T-helper 2 cell treated with Interferon-gamma antibody and Interleukin-4, amounts not matched to agents 5 μg/mL and 100 μg/mL, for 36 hours (primary cell): ENCODE measurements at regions not wholly inside any gene's neighbourhood (a gene's known extent, or its start where the extent isn't known, plus 50 kb on each side); places are given as distances from the start of the nearest gene placed in this dataset.

Source experiments
- DNase-seq: peaks from one replicate; pipeline ENCODE4 v3.0.0; 2021; ENCODE audit warnings: low spot score
- H3K27ac Mint-ChIP-seq: one replicate; pipeline ENCODE4 v1.8.0; 2021; ENCODE audit warnings: mild to moderate bottlenecking, mixed read lengths
- H3K27me3 Mint-ChIP-seq: one replicate; pipeline ENCODE4 v1.8.0; 2021; ENCODE audit warnings: low read depth, mixed read lengths
- H3K36me3 Mint-ChIP-seq: one replicate; pipeline ENCODE4 v1.8.0; 2021; ENCODE audit warnings: low read depth, mixed read lengths
- H3K4me1 Mint-ChIP-seq: one replicate; pipeline ENCODE4 v1.8.0; 2021; ENCODE audit warnings: low read depth, mixed read lengths
- H3K4me3 Mint-ChIP-seq: one replicate; pipeline ENCODE4 v1.8.0; 2022; ENCODE audit warnings: mild to moderate bottlenecking, moderate library complexity, mixed read lengths
- H3K9me3 Mint-ChIP-seq: one replicate; pipeline ENCODE4 v1.8.0; 2021; ENCODE audit warnings: mixed read lengths

DNA sequence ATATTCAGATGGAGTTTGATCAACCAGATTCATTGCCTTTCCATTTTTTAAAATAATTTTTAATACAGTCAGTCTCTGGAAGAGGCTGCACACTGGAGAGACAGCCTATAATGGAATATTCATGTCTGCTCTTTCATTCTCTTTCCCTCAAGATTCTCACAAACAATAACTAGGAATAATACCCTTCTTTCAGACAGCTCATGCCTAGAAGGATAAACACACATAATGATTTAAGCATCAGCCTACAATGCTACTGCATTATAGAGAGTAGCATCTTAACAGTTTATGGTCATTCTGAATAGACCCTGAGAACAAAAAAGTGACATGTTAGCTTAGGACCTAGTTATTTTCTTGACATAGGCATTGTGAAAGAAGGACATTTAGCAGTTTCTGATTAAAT lies 1692.3 kb downstream of the GRIK2 start:
- H3K9me3 Mint-ChIP-seq: peaks cover 3% of the 10 kb centered on the region
- no peak overlapping the region for H3K27ac Mint-ChIP-seq
- H3K27me3 Mint-ChIP-seq: no peaks in the 10 kb centered on the region
- DNase-seq: no peak
- no peaks in the 10 kb centered on the region for H3K4me1 Mint-ChIP-seq
- H3K4me3 Mint-ChIP-seq: no peak overlapping the region
- no peaks in the 10 kb centered on the region for H3K36me3 Mint-ChIP-seq

DNA sequence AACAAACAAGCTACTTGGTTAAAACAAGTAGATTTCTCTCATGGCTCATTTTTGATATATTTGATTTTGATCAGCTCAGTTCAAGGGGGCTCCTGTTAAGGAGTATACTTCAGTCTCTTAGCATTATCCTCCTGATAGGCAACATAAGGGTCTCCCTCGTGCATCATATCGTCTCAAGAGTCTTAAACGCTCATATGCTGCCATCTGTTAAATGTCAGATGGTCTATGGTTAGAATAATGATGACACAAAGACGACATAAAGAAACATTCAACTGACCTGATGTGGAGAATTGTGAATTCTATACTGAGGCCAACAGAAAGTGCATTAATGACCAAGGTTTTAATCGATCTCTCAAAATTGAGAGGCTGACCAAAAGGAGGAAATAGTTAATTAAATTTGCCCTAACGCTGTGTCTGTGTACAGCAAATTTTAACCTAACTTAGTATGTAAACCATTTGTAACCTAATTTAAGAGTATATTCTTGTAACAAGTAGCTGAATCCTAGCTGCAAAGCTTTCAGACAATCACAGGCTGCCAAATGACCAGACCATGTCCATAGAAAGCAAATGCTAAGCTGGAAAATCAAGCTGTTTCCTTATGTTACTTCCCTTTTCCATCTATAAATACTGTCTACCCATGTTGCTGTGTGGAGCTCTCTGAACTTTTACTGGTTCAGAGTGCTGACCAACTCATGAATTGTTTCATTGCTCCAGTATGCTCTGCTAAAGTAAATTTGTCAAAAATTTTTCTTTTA lies 1688.5 kb downstream of the GRIK2 start:
- no peak for DNase-seq
- Mint-ChIP-seq H3K27me3 (no peaks in the 10 kb centered on the region), H3K9me3 (peaks cover 16% of the 10 kb centered on the region), H3K36me3 (no peaks in the 10 kb centered on the region), H3K4me1 (no peaks in the 10 kb centered on the region), H3K27ac (no peak overlapping the region), H3K4me3 (no peak overlapping the region)

DNA sequence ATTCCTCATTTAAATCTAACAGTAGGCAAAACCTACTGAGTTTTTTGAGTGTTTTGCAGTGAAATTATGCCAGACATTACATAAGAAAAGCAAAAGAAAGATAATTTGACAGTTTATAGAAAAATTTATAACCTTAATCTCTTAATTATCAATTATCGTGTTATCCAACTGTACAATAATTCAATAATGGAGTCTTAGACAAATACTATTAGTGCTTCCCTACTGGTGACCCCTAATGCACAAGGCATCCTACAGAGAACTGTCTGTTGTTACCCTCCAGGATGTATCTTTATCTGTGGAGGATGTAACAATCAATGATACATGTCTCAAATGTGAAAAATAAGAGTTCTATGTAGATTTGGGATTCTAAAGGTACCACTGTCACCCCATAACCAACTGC lies 1687.6 kb downstream of the GRIK2 start:
- Mint-ChIP-seq H3K36me3 (no peaks in the 10 kb centered on the region), H3K9me3 (peaks cover 19% of the 10 kb centered on the region), H3K27ac (no peak overlapping the region)

DNA sequence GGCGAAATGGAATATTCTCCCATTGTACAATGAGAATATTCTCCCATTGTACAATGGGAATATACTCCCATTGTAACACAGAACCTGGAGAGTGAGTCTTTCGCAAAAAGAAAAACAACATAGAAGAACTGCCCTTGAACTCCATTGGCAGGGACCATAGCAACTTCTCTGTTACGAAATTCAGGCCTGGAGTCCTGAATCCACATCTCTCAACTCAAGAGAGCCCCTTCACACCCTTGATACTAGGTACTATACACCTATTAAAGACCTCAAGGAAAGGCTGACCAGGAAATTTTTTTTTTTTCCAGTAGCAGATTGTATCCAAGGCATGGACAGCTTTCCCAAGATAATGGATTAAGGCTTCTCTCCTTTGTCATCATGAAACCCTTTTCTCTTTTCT lies 1687.0 kb downstream of the GRIK2 start:
- no peak for DNase-seq
- H3K4me1 Mint-ChIP-seq: no peaks in the 10 kb centered on the region
- H3K27me3 Mint-ChIP-seq: no peaks in the 10 kb centered on the region
- no peaks in the 10 kb centered on the region for H3K36me3 Mint-ChIP-seq
- H3K9me3 Mint-ChIP-seq: peaks cover 19% of the 10 kb centered on the region
- H3K27ac Mint-ChIP-seq: no peak overlapping the region
- no peak overlapping the region for H3K4me3 Mint-ChIP-seq

More for the DNA sequence above, 1687.6 kb downstream of the GRIK2 start:
- no peak for DNase-seq
- H3K27me3 Mint-ChIP-seq: no peaks in the 10 kb centered on the region
- no peaks in the 10 kb centered on the region for H3K4me1 Mint-ChIP-seq
- H3K4me3 Mint-ChIP-seq: no peak overlapping the region

DNA sequence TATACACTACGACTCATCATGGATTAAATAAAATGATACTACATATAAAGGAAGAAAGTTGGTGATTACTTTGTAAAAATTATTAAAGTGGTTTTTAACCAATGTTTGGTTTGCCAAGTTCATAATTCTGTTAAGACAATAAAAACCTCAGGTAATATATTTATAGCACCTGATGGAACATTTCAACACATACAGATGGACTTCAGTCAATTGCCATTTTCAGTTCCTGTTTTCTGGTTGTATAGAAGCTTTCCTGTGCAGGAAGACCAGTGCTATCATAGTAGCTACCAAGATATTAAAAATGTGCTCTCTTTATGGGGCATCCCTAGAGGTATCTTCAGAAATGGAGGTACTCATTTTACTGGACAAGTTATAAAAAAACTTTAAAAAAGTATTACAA lies 1686.4 kb downstream of the GRIK2 start:
- Mint-ChIP-seq H3K4me3 (no peak overlapping the region), H3K4me1 (no peaks in the 10 kb centered on the region), H3K27ac (no peak overlapping the region), H3K9me3 (peaks cover 19% of the 10 kb centered on the region), H3K36me3 (no peaks in the 10 kb centered on the region), H3K27me3 (no peaks in the 10 kb centered on the region)
- no peak for DNase-seq

DNA sequence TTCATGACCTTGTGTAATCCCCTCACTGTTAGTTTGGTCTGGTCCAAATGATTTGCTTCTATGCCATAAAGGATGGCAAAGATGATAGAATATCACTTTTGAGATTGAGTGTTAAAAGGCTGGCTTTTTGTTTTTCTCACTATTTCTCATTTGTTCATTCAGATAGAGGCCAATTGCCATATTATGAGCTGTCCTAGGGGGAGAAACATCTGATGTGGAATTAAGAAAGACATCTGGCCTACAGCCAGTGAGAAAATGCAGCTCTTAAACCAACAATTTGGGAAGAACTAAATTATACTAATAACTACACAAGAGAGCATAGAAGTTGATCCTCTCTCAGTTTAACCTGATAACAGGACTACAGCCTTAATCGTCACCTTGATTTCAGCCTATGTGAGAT lies 1668.6 kb downstream of the GRIK2 start:
- Mint-ChIP-seq H3K4me3 (no peak overlapping the region), H3K36me3 (no peaks in the 10 kb centered on the region), H3K27ac (no peak overlapping the region), H3K27me3 (no peaks in the 10 kb centered on the region), H3K9me3 (peaks cover 19% of the 10 kb centered on the region), H3K4me1 (no peaks in the 10 kb centered on the region)
- DNase-seq: no peak

DNA sequence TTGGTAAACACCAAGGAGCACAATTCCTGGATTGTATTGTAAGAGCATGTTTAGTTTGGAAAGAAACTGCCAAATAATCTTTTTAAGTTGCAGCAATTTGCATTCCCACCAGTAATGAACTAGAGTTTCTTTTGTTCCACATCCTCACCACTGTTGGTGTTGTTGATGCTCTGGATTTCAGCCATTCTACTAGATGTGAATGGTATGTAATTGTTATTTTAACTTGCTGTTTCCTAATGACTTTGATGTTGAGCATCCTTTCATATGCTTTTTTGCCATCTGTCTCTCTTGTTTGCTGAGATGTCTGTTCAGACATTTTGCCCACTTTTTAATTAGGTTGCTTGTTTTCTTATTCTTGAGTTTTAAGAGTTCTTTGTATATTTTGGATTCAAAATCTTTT lies 1654.1 kb downstream of the GRIK2 start:
- no peaks in the 10 kb centered on the region for H3K27me3 Mint-ChIP-seq
- H3K27ac Mint-ChIP-seq: no peak overlapping the region
- H3K4me1 Mint-ChIP-seq: no peaks in the 10 kb centered on the region
- DNase-seq: no peak
- H3K4me3 Mint-ChIP-seq: no peak overlapping the region
- peaks cover 11% of the 10 kb centered on the region for H3K9me3 Mint-ChIP-seq
- H3K36me3 Mint-ChIP-seq: no peaks in the 10 kb centered on the region

DNA sequence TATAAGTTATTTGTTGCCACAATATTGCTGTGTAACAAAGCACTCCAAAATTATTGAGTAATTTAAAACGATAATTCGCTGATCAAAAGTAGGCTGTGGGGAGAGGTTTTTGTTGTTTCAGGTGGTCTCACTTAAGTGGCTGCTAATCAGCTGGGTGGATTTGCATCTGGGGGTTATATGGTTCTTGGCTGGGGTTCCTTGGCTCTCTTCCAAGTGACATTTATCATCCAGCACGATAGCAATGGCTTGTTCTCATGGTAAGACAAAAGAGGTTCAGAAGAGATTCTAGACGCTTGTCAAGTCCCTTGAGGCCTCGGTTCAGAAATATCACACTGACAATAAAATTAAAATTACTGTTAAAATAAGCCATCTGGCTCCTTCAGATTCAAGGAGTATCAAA lies 1648.8 kb downstream of the GRIK2 start:
- no peak overlapping the region for H3K27ac Mint-ChIP-seq
- peaks cover 4% of the 10 kb centered on the region for H3K9me3 Mint-ChIP-seq
- no peak overlapping the region for H3K4me3 Mint-ChIP-seq
- no peaks in the 10 kb centered on the region for H3K4me1 Mint-ChIP-seq
- no peak for DNase-seq
- no peaks in the 10 kb centered on the region for H3K36me3 Mint-ChIP-seq
- no peaks in the 10 kb centered on the region for H3K27me3 Mint-ChIP-seq

DNA sequence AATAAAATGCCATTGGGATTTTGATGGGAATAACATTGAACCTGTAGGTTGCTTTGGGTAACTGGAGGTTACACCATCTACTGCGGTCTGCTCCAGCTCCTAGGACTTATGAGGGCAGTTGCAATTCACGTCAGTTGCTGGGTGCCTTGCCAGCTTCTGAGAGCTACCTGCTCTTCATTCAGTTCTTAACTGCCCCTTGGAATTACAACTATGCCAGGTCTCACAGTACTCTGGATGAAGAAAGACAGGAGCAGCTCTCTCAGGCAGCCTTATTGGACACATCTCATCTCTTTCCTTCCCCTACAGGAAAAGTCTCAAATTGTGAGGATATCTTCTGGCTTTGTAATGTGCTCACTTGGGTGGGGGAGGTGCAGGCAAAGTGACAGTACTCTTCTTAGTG lies 1643.3 kb downstream of the GRIK2 start:
- H3K9me3 Mint-ChIP-seq: no peaks in the 10 kb centered on the region
- no peaks in the 10 kb centered on the region for H3K4me1 Mint-ChIP-seq
- no peak overlapping the region for H3K27ac Mint-ChIP-seq
- H3K4me3 Mint-ChIP-seq: no peak overlapping the region
- no peaks in the 10 kb centered on the region for H3K27me3 Mint-ChIP-seq
- H3K36me3 Mint-ChIP-seq: no peaks in the 10 kb centered on the region
- DNase-seq: no peak

DNA sequence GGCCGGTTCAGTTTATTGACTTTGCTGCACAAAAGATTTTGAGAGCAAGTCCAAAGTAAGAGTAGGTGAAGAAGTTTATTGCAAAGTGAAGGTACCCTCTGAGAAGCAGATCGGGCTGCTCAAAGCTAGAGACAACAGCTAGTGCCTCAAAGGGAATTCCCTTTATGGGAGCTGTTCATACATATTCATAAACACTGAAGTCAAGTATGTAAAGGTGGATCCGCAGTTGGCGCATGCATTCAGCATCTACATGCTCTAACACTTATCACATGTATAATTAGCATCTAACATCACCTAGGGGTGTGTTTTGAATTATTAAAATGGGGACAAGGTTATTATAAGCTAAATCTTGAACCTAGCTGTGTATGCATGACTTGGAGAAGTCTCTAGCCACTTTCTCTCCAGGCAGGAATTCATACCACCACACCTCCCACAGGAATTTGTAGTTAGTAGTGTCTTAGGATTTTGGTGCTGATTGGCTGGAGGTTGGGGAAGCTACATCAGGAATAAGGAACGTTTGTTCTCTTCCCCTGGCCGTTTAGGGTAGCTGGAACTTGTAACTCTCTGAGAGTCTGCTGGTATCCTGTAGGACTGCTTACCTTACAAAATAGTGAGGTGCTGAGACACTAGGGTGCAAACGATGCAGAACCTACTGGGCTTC lies 1633.9 kb downstream of the GRIK2 start:
- H3K27ac Mint-ChIP-seq: no peak overlapping the region
- H3K9me3 Mint-ChIP-seq: no peaks in the 10 kb centered on the region

DNA sequence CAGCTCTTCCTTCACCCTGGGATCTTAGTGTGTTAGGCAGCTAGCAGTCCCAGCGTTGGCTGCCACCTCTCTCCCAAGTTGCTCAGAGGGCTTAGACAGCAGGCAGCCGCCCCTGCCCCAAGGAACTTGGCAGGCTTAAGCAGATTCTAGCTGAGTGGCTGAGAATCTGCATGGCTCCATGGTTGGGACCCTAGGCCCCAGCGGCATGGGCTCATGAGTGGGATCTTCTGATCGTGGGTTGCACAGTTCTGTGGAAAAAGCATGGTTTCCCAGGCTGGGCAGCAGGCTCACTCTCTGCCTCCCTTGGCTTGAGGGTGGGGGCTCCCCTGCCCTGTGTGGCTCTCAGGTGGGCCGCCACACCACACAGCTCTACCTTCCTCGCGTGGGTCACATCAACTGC lies 1624.9 kb downstream of the GRIK2 start:
- Mint-ChIP-seq H3K36me3 (no peaks in the 10 kb centered on the region), H3K27me3 (no peaks in the 10 kb centered on the region), H3K4me1 (no peaks in the 10 kb centered on the region), H3K27ac (no peak overlapping the region), H3K4me3 (no peak overlapping the region), H3K9me3 (peaks cover 12% of the 10 kb centered on the region)
- DNase-seq: no peak

More for the DNA sequence above, 1633.9 kb downstream of the GRIK2 start:
- no peaks in the 10 kb centered on the region for H3K27me3 Mint-ChIP-seq
- no peaks in the 10 kb centered on the region for H3K36me3 Mint-ChIP-seq
- DNase-seq: no peak
- H3K4me1 Mint-ChIP-seq: no peaks in the 10 kb centered on the region
- H3K4me3 Mint-ChIP-seq: no peak overlapping the region

DNA sequence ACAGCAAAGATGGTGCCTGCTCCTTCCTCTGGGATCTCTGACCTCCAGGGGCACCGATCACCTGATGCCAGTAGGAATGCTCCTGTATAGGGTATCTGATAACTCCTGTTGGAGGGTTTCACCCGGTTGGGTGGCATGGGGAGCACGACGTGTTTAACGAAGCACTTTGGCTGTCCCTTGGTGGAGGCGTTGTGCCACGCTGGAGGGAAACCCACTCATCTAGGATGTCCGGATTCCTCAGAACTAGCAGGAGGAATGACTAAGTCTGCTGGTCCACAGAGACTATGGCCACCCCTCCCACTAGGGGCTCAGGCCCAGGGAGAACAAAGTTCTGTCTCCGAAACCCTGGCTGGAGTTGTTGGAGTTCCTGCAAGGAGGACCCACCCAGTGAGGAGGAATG lies 1624.4 kb downstream of the GRIK2 start:
- peaks cover 15% of the 10 kb centered on the region for H3K9me3 Mint-ChIP-seq
- no peaks in the 10 kb centered on the region for H3K27me3 Mint-ChIP-seq
- no peak overlapping the region for H3K4me3 Mint-ChIP-seq
- DNase-seq: no peak
- no peaks in the 10 kb centered on the region for H3K36me3 Mint-ChIP-seq
- H3K27ac Mint-ChIP-seq: no peak overlapping the region
- no peaks in the 10 kb centered on the region for H3K4me1 Mint-ChIP-seq

DNA sequence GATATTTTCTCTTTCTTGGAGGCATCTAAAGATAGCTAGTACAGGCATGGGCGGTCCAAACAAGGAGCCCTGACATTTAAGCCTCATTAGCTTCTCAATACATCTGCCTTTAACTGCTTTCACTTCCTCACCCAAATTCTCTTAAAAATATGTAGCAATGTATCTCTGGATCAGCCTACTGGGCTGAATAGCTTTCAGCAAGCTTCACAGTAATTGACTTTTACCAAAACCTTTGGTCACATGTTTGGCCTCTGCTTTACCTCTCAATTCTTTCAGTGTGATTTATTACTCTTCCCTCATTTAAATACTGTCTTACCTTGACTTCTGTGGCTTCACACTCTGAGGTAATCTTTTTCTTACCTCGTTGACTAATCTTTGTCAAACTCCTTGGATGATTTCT lies 1618.1 kb downstream of the GRIK2 start:
- no peak for DNase-seq
- H3K4me1 Mint-ChIP-seq: no peaks in the 10 kb centered on the region
- no peaks in the 10 kb centered on the region for H3K27me3 Mint-ChIP-seq
- no peaks in the 10 kb centered on the region for H3K36me3 Mint-ChIP-seq
- no peak overlapping the region for H3K27ac Mint-ChIP-seq
- no peak overlapping the region for H3K4me3 Mint-ChIP-seq
- peaks cover 24% of the 10 kb centered on the region for H3K9me3 Mint-ChIP-seq

DNA sequence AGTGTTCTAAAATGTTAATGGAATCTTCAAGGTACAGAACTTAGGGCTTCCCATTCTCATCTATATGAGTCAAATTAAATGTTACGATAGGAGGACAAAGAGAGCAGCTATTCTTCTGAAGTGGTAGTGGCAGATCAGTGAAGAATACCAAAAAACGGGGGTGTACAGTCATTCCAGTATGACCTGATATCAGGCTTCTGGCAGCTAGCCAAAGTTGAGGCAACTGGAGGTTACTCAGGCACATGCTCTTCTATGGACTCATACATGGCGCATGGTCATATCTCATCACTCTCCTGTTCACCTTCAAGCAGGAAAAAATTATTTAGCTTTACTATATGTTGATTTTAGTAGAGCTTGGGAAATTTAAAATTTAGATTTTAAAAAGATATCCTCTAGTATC lies 1608.8 kb downstream of the GRIK2 start:
- Mint-ChIP-seq H3K36me3 (no peaks in the 10 kb centered on the region), H3K9me3 (peaks cover 25% of the 10 kb centered on the region), H3K27ac (no peak overlapping the region), H3K27me3 (no peaks in the 10 kb centered on the region), H3K4me1 (no peaks in the 10 kb centered on the region), H3K4me3 (no peak overlapping the region)
- DNase-seq: no peak

DNA sequence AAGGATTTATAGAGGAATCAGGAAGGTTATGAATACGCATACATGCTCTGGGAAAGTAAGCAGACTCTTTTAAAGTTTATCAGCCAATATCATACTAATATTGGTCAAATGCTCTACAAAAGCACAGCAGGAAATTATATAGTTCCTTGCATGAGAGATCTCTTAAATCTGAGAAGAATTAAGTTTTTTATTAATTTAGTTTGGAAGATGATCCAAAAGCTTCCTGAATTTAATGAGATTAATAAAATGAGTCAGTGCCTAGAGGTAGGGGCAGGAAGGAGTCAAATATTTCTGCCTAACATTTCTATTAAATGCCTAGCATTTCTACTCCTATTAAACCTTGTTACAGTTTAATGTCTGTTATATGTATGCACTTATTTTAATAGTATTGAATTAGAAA lies 1608.2 kb downstream of the GRIK2 start:
- no peak overlapping the region for H3K4me3 Mint-ChIP-seq
- H3K36me3 Mint-ChIP-seq: no peaks in the 10 kb centered on the region
- H3K4me1 Mint-ChIP-seq: no peaks in the 10 kb centered on the region
- no peak for DNase-seq
- no peak overlapping the region for H3K27ac Mint-ChIP-seq
- peaks cover 24% of the 10 kb centered on the region for H3K9me3 Mint-ChIP-seq
- no peaks in the 10 kb centered on the region for H3K27me3 Mint-ChIP-seq
